SK-N-SH (cell line): ENCODE measurements at regions not wholly inside any gene's neighbourhood (a gene's known extent, or its start where the extent isn't known, plus 50 kb on each side); places are given as distances from the start of the nearest gene placed in this dataset.

Experiments
- CTCF ChIA-PET: fragments of 300-600, 350-600 bp; formaldehyde crosslinking; extraction: SDS; loops from one replicate; lab custom pipeline; 2021; lab: Yijun Ruan, JAX
- POLR2A ChIA-PET: fragments of 350-600 bp; sonication (Branson Sonifier 250); formaldehyde crosslinking; extraction: SDS; loops from one replicate; lab custom pipeline; 2020; ENCODE audit warnings: antibody characterized with exemption, inconsistent platforms; lab: Yijun Ruan, JAX
- DNase-seq: peaks from one replicate; pipeline ENCODE4 v3.0.0; 2012
- H2AFZ ChIP-seq: fragments of 200-600 bp; sonication (generic); 2 replicates; pipeline ENCODE4 v1.8.1; 2016; ENCODE audit warnings: antibody characterized with exemption, mild to moderate bottlenecking, low read depth
- H3F3A ChIP-seq: fragments of 200-600 bp; sonication (generic); replicated peaks from 2 replicates; pipeline ENCODE3; 2016; ENCODE audit warnings: antibody characterized with exemption, mild to moderate bottlenecking; ENCODE audit not compliant: insufficient read depth
- H3K27ac ChIP-seq, 2 experiments: fragments of 200-500 bp in 1 of 2; fragments of 200-600 bp in 1 of 2; sonication (Bioruptor generic) in 1 of 2; sonication (generic), shearing (Covaris generic) in 1 of 2; 2 replicates each; pipeline versions ENCODE4 v1.5.1 to v1.6.1; 2014 to 2016; ENCODE audit warnings: low read depth in 2 of 2, inconsistent platforms in 1 of 2, low read length in 1 of 2, mild to moderate bottlenecking in 1 of 2, mixed read lengths in 1 of 2
- H3K27me3 ChIP-seq: fragments of 200-600 bp; sonication (generic), shearing (Covaris generic); 2 replicates; pipeline ENCODE4 v1.6.1; 2016; ENCODE audit warnings: mixed run types; ENCODE audit not compliant: insufficient read depth
- H3K36me3 ChIP-seq, 2 experiments: fragments of 200-500 bp in 1 of 2; fragments of 200-600 bp in 1 of 2; sonication (Bioruptor generic) in 1 of 2; sonication (generic) in 1 of 2; replicated peaks in 1 of 2; 2 replicates each; pipeline versions ENCODE3 to v1.5.1; 2014 to 2016; ENCODE audit warnings: low read length in 1 of 2, mild to moderate bottlenecking in 1 of 2; ENCODE audit not compliant: insufficient read depth in 2 of 2, control insufficient read depth in 1 of 2
- H3K4me1 ChIP-seq, 2 experiments: fragments of 200-500 bp in 1 of 2; fragments of 200-600 bp in 1 of 2; sonication (Bioruptor generic) in 1 of 2; sonication (generic), shearing (Covaris generic) in 1 of 2; 2 replicates each; pipeline versions ENCODE4 v1.5.1 to v1.6.1; 2014 to 2016; ENCODE audit warnings: low read depth in 1 of 2, low read length in 1 of 2, mixed run types in 1 of 2; ENCODE audit not compliant: insufficient read depth in 2 of 2, control insufficient read depth in 1 of 2
- H3K4me2 ChIP-seq: fragments of 200-600 bp; sonication (generic), shearing (Covaris generic); 2 replicates; pipeline ENCODE4 v1.6.1; 2017; ENCODE audit warnings: mixed run types
- H3K4me3 ChIP-seq, 2 experiments: fragments of 200-500 bp in 1 of 2; fragments of 200-600 bp in 1 of 2; sonication (Bioruptor generic) in 1 of 2; sonication (generic), shearing (Covaris generic) in 1 of 2; 2 replicates each; pipeline versions ENCODE4 v1.5.1 to v1.8.1; 2014 to 2016; ENCODE audit warnings: low read depth in 2 of 2, inconsistent platforms in 1 of 2, low read length in 1 of 2, mild to moderate bottlenecking in 1 of 2, mixed read lengths in 1 of 2, moderate library complexity in 1 of 2
- H3K79me2 ChIP-seq: fragments of 200-600 bp; sonication (generic); 2 replicates; pipeline ENCODE4 v1.8.1; 2017; ENCODE audit warnings: mild to moderate bottlenecking; ENCODE audit not compliant: insufficient read depth
- H3K9ac ChIP-seq: fragments of 200-600 bp; sonication (generic); 2 replicates; pipeline ENCODE4 v1.6.1; 2017; ENCODE audit warnings: mixed run types
- H3K9me2 ChIP-seq: fragments of 200-600 bp; sonication (generic); 2 replicates; pipeline ENCODE4 v1.6.1; 2017; ENCODE audit warnings: mixed run types
- H3K9me3 ChIP-seq: fragments of 200-600 bp; sonication (generic); 2 replicates; pipeline ENCODE4 v1.6.1; 2017; ENCODE audit warnings: mixed run types, mild to moderate bottlenecking, moderate library complexity
- H4K20me1 ChIP-seq: fragments of 200-600 bp; sonication (generic); 2 replicates; pipeline ENCODE4 v1.6.1; 2017; ENCODE audit warnings: mild to moderate bottlenecking, mixed run types; ENCODE audit not compliant: insufficient read depth
- CHD2 ChIP-seq: fragments of 150-350 bp; IDR thresholded peaks from 2 replicates; pipeline ENCODE4 v1.6.1; 2018; ENCODE audit warnings: low read length; ENCODE audit not compliant: partially characterized antibody
- EP300 ChIP-seq, 2 experiments: IDR thresholded peaks; 2 replicates each; pipeline versions ENCODE4 v1.4.0 to v1.6.1; 2012; ENCODE audit warnings: borderline replicate concordance in 1 of 2, low read depth in 1 of 2, low read length in 1 of 2
- EZH2phosphoT487 ChIP-seq: fragments of 200-600 bp; sonication (generic); IDR thresholded peaks from 2 replicates; pipeline ENCODE4 v1.6.1; 2017; ENCODE audit warnings: low read depth, mixed run types, mild to moderate bottlenecking, antibody characterized with exemption, moderate library complexity, borderline replicate concordance
- FOSL2 ChIP-seq: IDR thresholded peaks from 2 replicates; pipeline ENCODE4 v1.4.0; 2012; ENCODE audit warnings: low read depth, mild to moderate bottlenecking, moderate library complexity, borderline replicate concordance
- FOXM1 ChIP-seq: IDR thresholded peaks from 2 replicates; pipeline ENCODE4 v1.4.0; 2012; ENCODE audit warnings: low read depth, mild to moderate bottlenecking
- GATA2 ChIP-seq: sonication (generic); formaldehyde crosslinking; IDR thresholded peaks from 2 replicates; pipeline ENCODE4 v1.5.0; 2020; ENCODE audit warnings: mild to moderate bottlenecking, missing genetic modification reagents
- NRF1 ChIP-seq: IDR thresholded peaks from 2 replicates; pipeline ENCODE4 v1.6.1; 2012; ENCODE audit warnings: low read depth, mild to moderate bottlenecking, low read length
- RAD21 ChIP-seq: IDR thresholded peaks from 2 replicates; pipeline ENCODE4 v1.6.1; 2012; ENCODE audit warnings: mild to moderate bottlenecking, low read length
- RFX5 ChIP-seq: IDR thresholded peaks from 2 replicates; pipeline ENCODE4 v1.6.1; 2012; ENCODE audit warnings: mild to moderate bottlenecking, improper control_type of control experiment, low read length
- TAF1 ChIP-seq: IDR thresholded peaks from 2 replicates; pipeline ENCODE4 v1.6.1; 2012; ENCODE audit warnings: low read depth, mild to moderate bottlenecking, low read length, moderate library complexity, borderline replicate concordance
- WGBS: methylation state at CpG from one replicate; pipeline ENCODE4 v1.1.6; 2017; ENCODE audit warnings: low lambda C conversion rate; 5-methylcytosine and 5-hydroxymethylcytosine counted together
- TF ChIP-seq, protein P1 (sequence below): IDR thresholded peaks from 2 replicates; pipeline ENCODE4; 2012
- TF ChIP-seq, protein P2 (sequence below): fragments of 150-350 bp; IDR thresholded peaks from 2 replicates; pipeline ENCODE4 v1.6.1; 2017; ENCODE audit warnings: antibody characterized with exemption, low read length, low read depth, borderline replicate concordance

DNA sequence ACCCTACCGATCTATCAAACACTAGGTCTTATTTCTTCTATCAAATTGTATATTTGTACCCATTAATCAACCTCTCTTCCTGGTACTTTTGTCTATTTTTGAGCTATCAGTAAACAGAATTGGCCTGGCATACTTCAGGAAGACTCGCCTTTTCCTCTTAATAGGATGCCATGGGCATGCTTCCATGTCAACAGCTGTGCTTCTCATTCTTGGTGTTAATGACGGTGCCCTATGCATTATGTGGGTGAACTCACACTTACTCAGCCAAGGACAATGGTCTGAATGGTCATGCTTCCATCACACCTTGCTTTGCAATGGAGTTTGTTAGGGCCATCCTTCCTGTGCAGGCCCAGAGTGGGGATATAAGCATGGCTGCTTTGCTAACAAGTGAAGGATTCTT, 521.8 kb downstream of the MIAT start:
- no peaks in the 10 kb centered on the region for H3K79me2 ChIP-seq
- no peaks in the 10 kb centered on the region for H4K20me1 ChIP-seq
- ChIA-PET CTCF (no interaction called here), POLR2A (no interaction called here)
- H3K4me2 ChIP-seq, result no peak overlapping the region
- TF ChIP-seq TAF1 (no peak), EP300 (IDR thresholded peaks at IDR 0.05; ENCODE audit: borderline replicate concordance in 1 of 2, low read depth in 1 of 2, low read length in 1 of 2) (no peak), NRF1 (no peak), RAD21 (no peak)
- no peaks in the 10 kb centered on the region for H3F3A ChIP-seq
- H3K36me3 ChIP-seq, result no peaks in the 10 kb centered on the region
- H3K9me3 ChIP-seq, result no peaks in the 10 kb centered on the region
- H3K27ac ChIP-seq, result no peak overlapping the region
- WGBS, result 63% methylated on average over 3 of the region's 3 CpGs
- no peak overlapping the region for H3K4me3 ChIP-seq
- H3K9ac ChIP-seq, result no peak overlapping the region
- no peaks in the 10 kb centered on the region for H3K9me2 ChIP-seq
- DNase-seq, result no peak
- H2AFZ ChIP-seq, result no peak overlapping the region
- H3K4me1 ChIP-seq, result no peaks in the 10 kb centered on the region
- H3K27me3 ChIP-seq, result peaks cover 7% of the 10 kb centered on the region; the same call in 1 of the 2 replicates

- no peaks in the 10 kb centered on the region for H4K20me1 ChIP-seq
- no peaks in the 10 kb centered on the region for H3F3A ChIP-seq
- H3K36me3 ChIP-seq, result no peaks in the 10 kb centered on the region
- 0 out of 2 replicates have a peak, but pooled peaks cover 7% of the 10 kb centered on the region for H3K27me3 ChIP-seq
- H3K9me3 ChIP-seq, result no peaks in the 10 kb centered on the region
- H3K4me2 ChIP-seq, result no peak overlapping the region
- DNase-seq, result no peak
- H3K79me2 ChIP-seq, result no peaks in the 10 kb centered on the region
- ChIA-PET CTCF (interaction anchor here (0.7 kb wide), 1 partner anchor 12 kb away, joined by 4 read pairs; no protein-coding TSS in a partner anchor), POLR2A (no interaction called here)
- H3K4me3 ChIP-seq, result no peak overlapping the region
- WGBS, result 60% methylated on average over 3 of the region's 4 CpGs
- H3K9ac ChIP-seq, result no peak overlapping the region
- peaks cover 0 to 7% of the 10 kb centered on the region in 2 experiments; a peak in 1 of 4 replicates for H3K4me1 ChIP-seq
- TF ChIP-seq, protein P1, sequence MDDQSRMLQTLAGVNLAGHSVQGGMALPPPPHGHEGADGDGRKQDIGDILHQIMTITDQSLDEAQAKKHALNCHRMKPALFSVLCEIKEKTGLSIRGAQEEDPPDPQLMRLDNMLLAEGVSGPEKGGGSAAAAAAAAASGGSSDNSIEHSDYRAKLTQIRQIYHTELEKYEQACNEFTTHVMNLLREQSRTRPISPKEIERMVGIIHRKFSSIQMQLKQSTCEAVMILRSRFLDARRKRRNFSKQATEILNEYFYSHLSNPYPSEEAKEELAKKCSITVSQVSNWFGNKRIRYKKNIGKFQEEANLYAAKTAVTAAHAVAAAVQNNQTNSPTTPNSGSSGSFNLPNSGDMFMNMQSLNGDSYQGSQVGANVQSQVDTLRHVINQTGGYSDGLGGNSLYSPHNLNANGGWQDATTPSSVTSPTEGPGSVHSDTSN, result no peak
- TF ChIP-seq, all 33 proteins: peak for 0
- H3K27ac ChIP-seq, result no peak overlapping the region
- no peaks in the 10 kb centered on the region for H3K9me2 ChIP-seq
- no peak overlapping the region for H2AFZ ChIP-seq
These were observed 524.1 kb downstream of the MIAT start for GRCh38 chr22:27181537-27181936.

GRCh38 chr22:27183474-27183873, 526.1 kb downstream of the MIAT start:
- WGBS, result 63% methylated on average over 6 of the region's 6 CpGs
- H3K9me2 ChIP-seq, result no peaks in the 10 kb centered on the region
- POLR2A ChIA-PET, result no interaction called here
- DNase-seq, result no peak
- H3K4me3 ChIP-seq, result no peak overlapping the region
- CTCF ChIA-PET, result no interaction called here
- H3K4me1 ChIP-seq, result peaks cover 0 to 7% of the 10 kb centered on the region in 2 experiments; a peak in 1 of 4 replicates
- H4K20me1 ChIP-seq, result no peaks in the 10 kb centered on the region
- H3F3A ChIP-seq, result no peaks in the 10 kb centered on the region
- H2AFZ ChIP-seq, result no peak overlapping the region
- no peak overlapping the region for H3K4me2 ChIP-seq
- H3K27ac ChIP-seq, result no peak overlapping the region
- no peaks in the 10 kb centered on the region for H3K79me2 ChIP-seq
- no peak overlapping the region for H3K9ac ChIP-seq
- TF ChIP-seq RFX5, result no peak
- TF ChIP-seq FOXM1, result no peak
- no peak for TF ChIP-seq GATA2 (CRISPR knock-in tag)
- TF ChIP-seq FOSL2, result no peak
- no peak for TF ChIP-seq EZH2phosphoT487
- no peak for TF ChIP-seq CHD2
- TF ChIP-seq, protein P2, sequence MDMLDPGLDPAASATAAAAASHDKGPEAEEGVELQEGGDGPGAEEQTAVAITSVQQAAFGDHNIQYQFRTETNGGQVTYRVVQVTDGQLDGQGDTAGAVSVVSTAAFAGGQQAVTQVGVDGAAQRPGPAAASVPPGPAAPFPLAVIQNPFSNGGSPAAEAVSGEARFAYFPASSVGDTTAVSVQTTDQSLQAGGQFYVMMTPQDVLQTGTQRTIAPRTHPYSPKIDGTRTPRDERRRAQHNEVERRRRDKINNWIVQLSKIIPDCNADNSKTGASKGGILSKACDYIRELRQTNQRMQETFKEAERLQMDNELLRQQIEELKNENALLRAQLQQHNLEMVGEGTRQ, result no peak
- H3K27me3 ChIP-seq, result no peaks in the 10 kb centered on the region; the same call in 1 of the 2 replicates
- H3K36me3 ChIP-seq, result no peaks in the 10 kb centered on the region
- H3K9me3 ChIP-seq, result no peaks in the 10 kb centered on the region
